ENCODE measurements at regions not wholly inside any gene's neighbourhood (a gene's known extent, or its start where the extent isn't known, plus 50 kb on each side); places are given as distances from the start of the nearest gene placed in this dataset.

DNA sequence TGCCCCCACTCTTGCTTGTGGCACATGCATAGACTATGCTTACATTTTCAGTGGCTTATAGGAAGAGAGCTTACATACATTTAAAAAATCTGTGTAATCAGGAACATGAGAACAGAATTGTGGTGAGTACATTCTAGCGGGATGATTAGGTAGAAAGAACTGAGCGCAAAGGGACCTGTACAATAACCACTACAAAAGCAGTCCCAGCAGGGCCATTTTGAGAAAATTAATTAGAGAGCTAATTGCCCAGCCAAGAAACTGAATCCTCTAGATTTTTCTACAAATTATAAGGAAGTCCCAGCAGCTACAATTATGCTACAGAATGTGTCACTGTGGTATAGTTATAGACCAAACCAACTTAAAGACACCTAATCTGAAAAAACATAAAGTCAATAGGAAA lies 105.6 kb upstream of the TNFAIP3 start:
- Histone ChIP-seq H3K9me3 (ENCODE audit: low read length) (no peaks in the 10 kb centered on the region), H3K4me1 (ENCODE audit: low read length) (no peaks in the 10 kb centered on the region), H3K27me3 (ENCODE audit: low read length) (no peaks in the 10 kb centered on the region), H2AFZ (ENCODE audit: low read length) (no peak overlapping the region), H3K9ac (ENCODE audit: low read length) (no peak overlapping the region), H3K79me2 (ENCODE audit: low read length) (no peaks in the 10 kb centered on the region), H4K20me1 (ENCODE audit: insufficient read depth, low read depth, low read length) (no peaks in the 10 kb centered on the region), H3K36me3 (ENCODE audit: insufficient read depth, low read length) (no peaks in the 10 kb centered on the region), H3K9me2 (replicated peaks; ENCODE audit: insufficient read depth, low read length) (no peaks in the 10 kb centered on the region), H3K4me3 (ENCODE audit: low read length) (no peak overlapping the region), H3K4me2 (ENCODE audit: low read depth, low read length, poor library complexity, severe bottlenecking) (no peak overlapping the region), H3K27ac (ENCODE audit: low read length) (no peak overlapping the region)
- no peak for DNase-seq

DNA sequence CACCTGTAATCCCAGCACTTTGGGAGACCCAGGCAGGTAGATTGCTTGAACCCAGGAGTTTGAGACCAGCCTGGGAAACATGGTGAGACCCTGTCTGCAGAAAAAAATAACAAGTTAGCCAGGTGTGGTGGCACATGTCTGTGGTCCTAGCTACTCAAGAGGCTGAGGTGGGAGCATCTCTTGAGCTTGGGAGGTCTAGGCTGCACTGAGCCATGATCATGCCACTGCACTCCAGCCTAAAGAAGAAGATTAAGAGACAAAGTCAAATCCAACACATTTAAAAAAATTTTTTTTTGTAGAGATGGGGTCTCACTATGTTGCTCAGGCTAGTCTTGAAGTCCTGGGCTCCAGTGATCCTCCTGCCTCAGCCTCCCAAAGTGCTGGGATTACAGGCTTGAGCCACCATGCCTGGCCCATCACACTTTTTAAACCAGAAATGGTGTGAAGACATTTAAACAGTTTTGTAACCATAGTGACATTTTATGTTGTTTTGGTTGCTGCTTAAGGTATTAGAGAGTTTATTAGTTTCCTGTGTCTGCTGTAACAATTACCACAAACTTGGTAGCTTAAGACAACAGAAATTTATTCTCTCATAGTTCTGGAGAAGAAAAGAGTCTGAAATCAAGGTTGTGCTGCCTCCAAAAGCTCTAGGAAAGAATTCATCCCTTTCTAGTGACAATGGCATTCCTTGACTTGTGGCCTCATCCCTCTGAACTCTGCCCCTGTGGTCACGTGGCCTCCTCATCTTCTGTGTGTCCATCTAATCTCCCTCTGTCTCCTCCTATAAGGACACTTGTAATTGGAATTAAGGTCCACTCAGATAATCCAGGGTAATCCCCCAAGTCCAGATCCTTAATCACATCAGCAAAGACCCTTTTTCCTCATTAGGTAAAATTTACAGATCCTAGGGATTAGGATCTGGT lies 104.6 kb upstream of the TNFAIP3 start:
- no peaks in the 10 kb centered on the region for H3K4me1 ChIP-seq (ENCODE audit: low read length)
- no peaks in the 10 kb centered on the region for H3K9me2 ChIP-seq (replicated peaks; ENCODE audit: insufficient read depth, low read length)
- H3K27me3 ChIP-seq (ENCODE audit: low read length): no peaks in the 10 kb centered on the region
- no peak overlapping the region for H3K9ac ChIP-seq (ENCODE audit: low read length)
- DNase-seq: no peak
- no peaks in the 10 kb centered on the region for H3K79me2 ChIP-seq (ENCODE audit: low read length)
- no peaks in the 10 kb centered on the region for H3K9me3 ChIP-seq (ENCODE audit: low read length)
- H3K4me2 ChIP-seq (ENCODE audit: low read depth, low read length, poor library complexity, severe bottlenecking): no peak overlapping the region
- no peak overlapping the region for H3K27ac ChIP-seq (ENCODE audit: low read length)
- H3K4me3 ChIP-seq (ENCODE audit: low read length): no peak overlapping the region
- no peaks in the 10 kb centered on the region for H4K20me1 ChIP-seq (ENCODE audit: insufficient read depth, low read depth, low read length)
- no peaks in the 10 kb centered on the region for H3K36me3 ChIP-seq (ENCODE audit: insufficient read depth, low read length)
- H2AFZ ChIP-seq (ENCODE audit: low read length): no peak overlapping the region

DNA sequence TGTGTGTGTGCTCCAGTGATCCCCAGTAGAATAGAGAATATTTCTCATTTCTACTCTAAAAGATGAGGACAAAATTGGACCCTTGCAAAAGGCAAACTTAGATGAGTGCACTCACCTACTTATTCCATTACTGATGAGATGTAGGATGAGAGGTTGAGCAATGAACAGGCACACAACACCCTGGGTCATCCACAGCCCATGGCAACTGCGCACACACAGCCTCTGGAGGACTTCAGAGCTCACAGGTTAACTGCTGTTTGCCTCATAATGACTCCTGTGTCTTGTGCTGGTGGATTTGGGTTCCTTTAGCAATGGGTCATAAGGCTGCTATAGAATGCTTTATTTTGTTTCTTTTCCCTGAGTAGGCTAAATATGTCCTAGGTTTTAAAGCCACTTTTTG lies 103.6 kb upstream of the TNFAIP3 start:
- H3K27ac ChIP-seq (ENCODE audit: low read length): no peak overlapping the region
- H3K27me3 ChIP-seq (ENCODE audit: low read length): no peaks in the 10 kb centered on the region
- no peak overlapping the region for H2AFZ ChIP-seq (ENCODE audit: low read length)
- H3K4me2 ChIP-seq (ENCODE audit: low read depth, low read length, poor library complexity, severe bottlenecking): no peak overlapping the region
- no peak overlapping the region for H3K4me3 ChIP-seq (ENCODE audit: low read length)
- H3K9ac ChIP-seq (ENCODE audit: low read length): no peak overlapping the region
- no peaks in the 10 kb centered on the region for H3K36me3 ChIP-seq (ENCODE audit: insufficient read depth, low read length)
- no peak for DNase-seq
- peaks cover 8% of the 10 kb centered on the region for H3K4me1 ChIP-seq (ENCODE audit: low read length)
- H3K9me3 ChIP-seq (ENCODE audit: low read length): no peaks in the 10 kb centered on the region
- H3K79me2 ChIP-seq (ENCODE audit: low read length): no peaks in the 10 kb centered on the region
- H4K20me1 ChIP-seq (ENCODE audit: insufficient read depth, low read depth, low read length): no peaks in the 10 kb centered on the region
- H3K9me2 ChIP-seq (replicated peaks; ENCODE audit: insufficient read depth, low read length): no peaks in the 10 kb centered on the region

DNA sequence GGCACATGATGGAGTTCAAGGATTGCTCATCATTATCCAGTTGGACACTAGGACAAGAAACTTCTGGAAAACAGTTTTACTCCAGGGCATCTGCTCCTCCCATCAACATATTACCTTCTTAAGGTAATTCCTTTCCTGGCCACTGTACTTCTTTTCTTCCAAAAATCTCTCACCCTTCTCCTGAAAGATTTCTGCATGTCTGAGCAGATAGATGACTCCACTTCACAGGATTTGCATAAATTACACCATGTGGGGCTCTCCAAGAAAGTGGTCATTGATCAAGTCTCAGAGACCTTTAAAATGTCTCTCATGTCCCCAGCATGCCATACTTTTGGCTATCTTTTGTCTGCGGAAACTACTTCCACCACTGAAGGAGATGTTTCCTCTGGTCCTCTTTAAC lies 103.2 kb upstream of the TNFAIP3 start:
- Histone ChIP-seq H3K36me3 (ENCODE audit: insufficient read depth, low read length) (no peaks in the 10 kb centered on the region), H3K27ac (ENCODE audit: low read length) (no peak overlapping the region), H3K9me2 (replicated peaks; ENCODE audit: insufficient read depth, low read length) (no peaks in the 10 kb centered on the region), H3K9me3 (ENCODE audit: low read length) (no peaks in the 10 kb centered on the region), H3K4me1 (ENCODE audit: low read length) (peaks cover 12% of the 10 kb centered on the region), H2AFZ (ENCODE audit: low read length) (no peak overlapping the region), H3K4me2 (ENCODE audit: low read depth, low read length, poor library complexity, severe bottlenecking) (no peak overlapping the region), H3K27me3 (ENCODE audit: low read length) (no peaks in the 10 kb centered on the region), H3K4me3 (ENCODE audit: low read length) (no peak overlapping the region), H3K9ac (ENCODE audit: low read length) (no peak overlapping the region), H4K20me1 (ENCODE audit: insufficient read depth, low read depth, low read length) (no peaks in the 10 kb centered on the region), H3K79me2 (ENCODE audit: low read length) (no peaks in the 10 kb centered on the region)
- DNase-seq: no peak

DNA sequence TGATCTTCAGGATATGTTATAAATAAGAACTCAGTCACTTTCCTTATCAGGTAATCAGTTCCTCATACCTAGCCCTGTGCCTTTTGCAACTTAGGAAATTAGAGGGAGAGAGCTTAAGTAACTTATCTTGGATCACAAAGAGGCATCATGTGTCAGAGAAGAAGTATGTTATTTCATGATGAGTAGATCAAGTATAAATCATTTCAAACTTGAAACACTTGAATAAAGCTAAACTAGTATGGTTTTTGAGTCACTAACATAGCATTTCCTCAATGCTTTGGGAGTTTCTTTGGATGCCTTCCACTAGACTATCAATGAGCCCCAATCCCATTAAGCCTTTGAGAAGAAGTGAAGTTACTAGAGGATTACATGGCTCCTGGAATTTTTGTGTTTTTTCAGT lies 102.6 kb upstream of the TNFAIP3 start:
- H3K4me2 ChIP-seq (ENCODE audit: low read depth, low read length, poor library complexity, severe bottlenecking): no peak overlapping the region
- no peaks in the 10 kb centered on the region for H3K9me3 ChIP-seq (ENCODE audit: low read length)
- peaks cover 18% of the 10 kb centered on the region for H3K4me1 ChIP-seq (ENCODE audit: low read length)
- H3K9me2 ChIP-seq (replicated peaks; ENCODE audit: insufficient read depth, low read length): no peaks in the 10 kb centered on the region
- H3K36me3 ChIP-seq (ENCODE audit: insufficient read depth, low read length): no peaks in the 10 kb centered on the region
- H2AFZ ChIP-seq (ENCODE audit: low read length): no peak overlapping the region
- no peaks in the 10 kb centered on the region for H3K79me2 ChIP-seq (ENCODE audit: low read length)
- no peak for DNase-seq
- H4K20me1 ChIP-seq (ENCODE audit: insufficient read depth, low read depth, low read length): no peaks in the 10 kb centered on the region
- no peak overlapping the region for H3K9ac ChIP-seq (ENCODE audit: low read length)
- H3K4me3 ChIP-seq (ENCODE audit: low read length): no peak overlapping the region
- H3K27me3 ChIP-seq (ENCODE audit: low read length): no peaks in the 10 kb centered on the region
- H3K27ac ChIP-seq (ENCODE audit: low read length): no peak overlapping the region

DNA sequence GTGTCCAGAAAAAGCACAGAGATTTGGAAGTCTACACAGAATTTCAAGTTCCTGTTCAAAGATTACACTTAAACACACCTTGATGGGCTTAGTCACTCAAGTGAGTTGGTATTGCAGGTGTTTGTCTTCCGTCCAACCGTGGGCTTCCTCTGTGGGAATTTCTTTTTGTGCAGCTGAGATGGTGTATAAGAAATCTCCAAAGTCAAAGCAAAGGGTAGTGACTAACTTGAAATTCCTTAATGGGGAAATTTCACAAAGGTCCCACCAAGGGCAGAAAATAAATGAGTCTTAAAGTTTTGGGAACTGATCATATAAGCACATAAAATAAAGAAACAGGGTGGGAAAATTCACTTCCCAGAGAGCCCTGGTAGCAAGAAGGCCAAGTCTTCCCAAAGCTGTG lies 102.0 kb upstream of the TNFAIP3 start:
- DNase-seq: no peak
- H3K4me1 ChIP-seq (ENCODE audit: low read length): peaks cover 24% of the 10 kb centered on the region
- H3K79me2 ChIP-seq (ENCODE audit: low read length): no peaks in the 10 kb centered on the region
- no peaks in the 10 kb centered on the region for H3K27me3 ChIP-seq (ENCODE audit: low read length)
- no peaks in the 10 kb centered on the region for H3K36me3 ChIP-seq (ENCODE audit: insufficient read depth, low read length)
- H3K9me2 ChIP-seq (replicated peaks; ENCODE audit: insufficient read depth, low read length): no peaks in the 10 kb centered on the region
- H3K27ac ChIP-seq (ENCODE audit: low read length): no peak overlapping the region
- H3K9ac ChIP-seq (ENCODE audit: low read length): no peak overlapping the region
- no peak overlapping the region for H3K4me3 ChIP-seq (ENCODE audit: low read length)
- H3K9me3 ChIP-seq (ENCODE audit: low read length): no peaks in the 10 kb centered on the region
- no peak overlapping the region for H3K4me2 ChIP-seq (ENCODE audit: low read depth, low read length, poor library complexity, severe bottlenecking)
- H4K20me1 ChIP-seq (ENCODE audit: insufficient read depth, low read depth, low read length): no peaks in the 10 kb centered on the region
- H2AFZ ChIP-seq (ENCODE audit: low read length): no peak overlapping the region

DNA sequence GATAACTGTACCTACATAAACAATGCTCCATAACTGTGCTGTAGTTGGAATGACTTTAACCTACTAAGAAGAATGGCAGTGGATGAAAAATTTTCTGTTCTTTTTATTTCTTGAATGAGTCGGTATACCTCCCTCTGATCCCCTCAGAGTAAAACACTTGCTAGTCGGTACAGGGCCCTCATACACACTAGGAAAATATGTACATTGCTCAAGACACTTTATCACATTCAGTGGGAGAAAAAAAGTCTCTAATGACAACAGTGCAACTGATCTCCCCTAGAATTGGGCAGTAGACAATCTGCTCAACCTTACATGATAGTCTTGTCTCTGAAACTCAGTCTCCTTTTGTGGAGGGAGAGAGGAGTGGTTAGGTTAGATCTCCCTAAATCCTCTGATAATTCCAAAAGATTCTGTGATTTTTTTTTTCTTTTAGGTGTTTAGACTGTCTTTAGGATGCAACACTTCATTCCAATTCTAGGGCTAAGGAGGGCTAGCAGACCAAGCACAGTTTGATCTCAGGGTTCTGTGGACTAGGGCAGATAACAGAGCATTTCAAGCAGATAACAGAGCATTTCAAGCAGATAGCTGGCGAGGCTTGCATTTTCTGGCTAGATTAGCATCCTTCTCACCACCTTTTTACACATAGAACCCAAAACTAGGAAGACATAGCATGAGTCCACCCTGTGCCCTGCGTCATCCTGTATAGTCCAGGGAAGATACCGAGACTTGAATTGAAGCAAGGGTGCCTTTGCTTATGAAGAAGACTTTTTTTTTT lies 100.3 kb upstream of the TNFAIP3 start:
- Histone ChIP-seq H2AFZ (ENCODE audit: low read length) (no peak overlapping the region), H3K27me3 (ENCODE audit: low read length) (no peaks in the 10 kb centered on the region), H3K36me3 (ENCODE audit: insufficient read depth, low read length) (no peaks in the 10 kb centered on the region), H3K9ac (ENCODE audit: low read length) (no peak overlapping the region), H3K27ac (ENCODE audit: low read length) (no peak overlapping the region), H3K9me3 (ENCODE audit: low read length) (no peaks in the 10 kb centered on the region), H4K20me1 (ENCODE audit: insufficient read depth, low read depth, low read length) (no peaks in the 10 kb centered on the region), H3K4me3 (ENCODE audit: low read length) (no peak overlapping the region), H3K4me2 (ENCODE audit: low read depth, low read length, poor library complexity, severe bottlenecking) (no peak overlapping the region), H3K79me2 (ENCODE audit: low read length) (no peaks in the 10 kb centered on the region), H3K9me2 (replicated peaks; ENCODE audit: insufficient read depth, low read length) (no peaks in the 10 kb centered on the region), H3K4me1 (ENCODE audit: low read length) (peaks cover 27% of the 10 kb centered on the region)
- DNase-seq: no peak

DNA sequence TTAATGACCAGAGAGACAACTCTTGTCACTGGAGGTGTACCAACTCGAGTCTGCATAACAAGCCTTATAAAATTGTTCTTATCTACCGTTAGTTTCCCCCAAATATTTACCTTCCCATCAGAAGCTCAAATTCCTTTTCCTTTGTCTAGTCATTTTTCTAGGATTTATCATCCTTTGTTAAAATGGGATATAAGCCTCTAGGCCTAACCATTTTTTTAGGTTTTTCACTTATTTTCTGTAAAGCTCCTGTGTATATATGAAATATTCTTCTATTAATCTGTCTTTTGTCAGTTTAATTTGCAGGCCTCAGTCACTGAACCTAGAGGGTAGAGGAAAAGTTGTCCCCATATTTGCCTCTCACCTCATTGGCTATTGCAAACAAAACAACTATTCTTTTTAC lies 99.6 kb upstream of the TNFAIP3 start:
- Histone ChIP-seq H3K9ac (ENCODE audit: low read length) (no peak overlapping the region), H4K20me1 (ENCODE audit: insufficient read depth, low read depth, low read length) (no peaks in the 10 kb centered on the region), H3K4me1 (ENCODE audit: low read length) (peaks cover 27% of the 10 kb centered on the region), H3K4me3 (ENCODE audit: low read length) (no peak overlapping the region), H3K27ac (ENCODE audit: low read length) (no peak overlapping the region), H3K9me3 (ENCODE audit: low read length) (no peaks in the 10 kb centered on the region), H3K4me2 (ENCODE audit: low read depth, low read length, poor library complexity, severe bottlenecking) (no peak overlapping the region), H3K9me2 (replicated peaks; ENCODE audit: insufficient read depth, low read length) (no peaks in the 10 kb centered on the region), H3K27me3 (ENCODE audit: low read length) (no peaks in the 10 kb centered on the region), H3K79me2 (ENCODE audit: low read length) (no peaks in the 10 kb centered on the region), H3K36me3 (ENCODE audit: insufficient read depth, low read length) (no peaks in the 10 kb centered on the region), H2AFZ (ENCODE audit: low read length) (no peak overlapping the region)
- DNase-seq: no peak
